Loucy (cell line): ENCODE measurements at regions not wholly inside any gene's neighbourhood (a gene's known extent, or its start where the extent isn't known, plus 50 kb on each side); places are given as distances from the start of the nearest gene placed in this dataset.

ENCODE experiments used
- EZH2phosphoT487 ChIP-seq: fragments of 200-600 bp; IDR thresholded peaks from 2 replicates; pipeline ENCODE4 v1.6.1; 2018; ENCODE audit warnings: antibody characterized with exemption, mild to moderate bottlenecking, moderate library complexity, borderline replicate concordance
- TF ChIP-seq, protein P1 (sequence below): fragments of 200-600 bp; sonication (generic); conservative IDR thresholded peaks from 2 replicates; pipeline ENCODE4 v1.5.1; 2014; ENCODE audit warnings: mild to moderate bottlenecking, antibody characterized with exemption, low read length

DNA sequence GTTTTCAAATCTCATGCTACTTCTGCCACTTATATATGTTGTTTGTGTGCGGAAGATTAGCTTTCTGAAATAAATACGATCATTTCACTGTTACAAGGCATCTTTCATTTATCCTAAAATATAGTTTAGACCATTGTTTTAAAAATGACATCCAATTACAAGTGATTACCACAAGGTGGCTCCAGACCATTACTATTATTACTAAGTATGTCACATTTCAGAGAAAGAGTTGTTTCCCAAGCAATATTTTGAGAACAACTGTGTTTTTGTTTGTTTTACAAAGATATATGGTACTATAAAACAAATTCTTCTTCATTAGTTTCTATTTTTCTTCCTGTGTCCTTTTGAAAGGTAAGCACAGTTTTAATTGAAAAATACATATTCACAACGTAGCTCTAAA, 136.0 kb upstream of the RAP2B start:
- TF ChIP-seq, protein P1, sequence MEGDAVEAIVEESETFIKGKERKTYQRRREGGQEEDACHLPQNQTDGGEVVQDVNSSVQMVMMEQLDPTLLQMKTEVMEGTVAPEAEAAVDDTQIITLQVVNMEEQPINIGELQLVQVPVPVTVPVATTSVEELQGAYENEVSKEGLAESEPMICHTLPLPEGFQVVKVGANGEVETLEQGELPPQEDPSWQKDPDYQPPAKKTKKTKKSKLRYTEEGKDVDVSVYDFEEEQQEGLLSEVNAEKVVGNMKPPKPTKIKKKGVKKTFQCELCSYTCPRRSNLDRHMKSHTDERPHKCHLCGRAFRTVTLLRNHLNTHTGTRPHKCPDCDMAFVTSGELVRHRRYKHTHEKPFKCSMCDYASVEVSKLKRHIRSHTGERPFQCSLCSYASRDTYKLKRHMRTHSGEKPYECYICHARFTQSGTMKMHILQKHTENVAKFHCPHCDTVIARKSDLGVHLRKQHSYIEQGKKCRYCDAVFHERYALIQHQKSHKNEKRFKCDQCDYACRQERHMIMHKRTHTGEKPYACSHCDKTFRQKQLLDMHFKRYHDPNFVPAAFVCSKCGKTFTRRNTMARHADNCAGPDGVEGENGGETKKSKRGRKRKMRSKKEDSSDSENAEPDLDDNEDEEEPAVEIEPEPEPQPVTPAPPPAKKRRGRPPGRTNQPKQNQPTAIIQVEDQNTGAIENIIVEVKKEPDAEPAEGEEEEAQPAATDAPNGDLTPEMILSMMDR: peak; percentile 83
- TF ChIP-seq EZH2phosphoT487: no peak
